G401.6 (cell line): ENCODE measurements at regions not wholly inside any gene's neighbourhood (a gene's known extent, or its start where the extent isn't known, plus 50 kb on each side); places are given as distances from the start of the nearest gene placed in this dataset.

ENCODE experiments used
- FAIRE-seq: peaks from 2 replicates; lab custom pipeline; 2012; peaks lifted over from hg19 to GRCh38; lab: Jason Lieb, UNC

DNA sequence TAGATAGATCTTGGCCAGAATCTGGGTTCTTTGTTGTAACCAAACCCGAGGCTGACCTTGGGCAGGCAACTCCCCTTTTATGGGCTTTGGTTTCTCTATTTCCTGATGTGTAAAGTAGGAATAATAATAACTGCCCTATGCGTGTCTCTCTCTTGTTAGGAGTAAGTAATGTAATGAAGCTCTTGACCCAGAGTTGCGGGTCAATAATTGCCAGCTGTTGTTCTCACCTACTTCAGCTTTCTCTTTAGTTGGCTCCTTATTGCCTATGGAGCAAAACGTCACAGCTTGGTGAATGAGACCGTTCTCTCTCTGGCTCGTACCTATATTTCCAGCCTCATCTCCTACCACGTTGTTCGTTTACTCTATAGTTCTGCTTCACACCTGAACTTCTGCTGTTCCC, 56.6 kb upstream of the KIRREL3 start:
- no peak for FAIRE-seq

DNA sequence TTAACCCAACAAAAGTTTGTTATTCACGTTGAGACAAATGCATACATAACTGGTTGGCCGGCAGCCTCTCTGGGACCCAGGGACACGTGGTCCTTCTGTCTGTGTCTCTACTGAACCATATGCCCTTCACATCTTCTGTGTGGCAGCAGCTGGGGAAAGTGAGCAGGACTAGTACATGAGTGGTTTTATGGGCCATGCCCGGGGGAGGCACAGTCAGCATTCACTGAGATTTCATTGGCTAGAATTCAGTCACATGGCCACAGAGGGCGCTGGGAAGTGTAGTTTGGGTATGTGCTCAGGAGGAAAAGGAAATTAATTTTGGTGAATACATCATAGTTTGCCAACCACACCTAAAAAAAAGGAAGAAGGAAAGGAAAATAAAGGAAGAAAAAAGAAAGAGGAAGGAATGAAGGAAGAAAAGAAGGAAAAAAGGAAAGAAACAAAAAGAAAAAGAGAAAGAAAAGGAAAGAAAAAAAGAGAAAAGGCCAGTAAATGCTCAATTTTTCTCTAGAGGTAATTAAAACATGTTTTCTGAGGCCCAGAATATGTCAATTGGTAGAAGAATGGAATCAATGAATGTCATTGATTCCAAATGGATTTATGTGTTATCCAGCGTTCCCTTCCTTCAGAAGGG, 55.9 kb upstream of the KIRREL3 start:
- no peak for FAIRE-seq

GRCh38 chr11:127055236-127055635, 54.7 kb upstream of the KIRREL3 start:
- no peak for FAIRE-seq

- no peak for FAIRE-seq
Measured at GRCh38 chr11:127054153-127054552, 53.6 kb upstream of the KIRREL3 start.

- no peak for FAIRE-seq
Measured at GRCh38 chr11:127052404-127052803, 51.8 kb upstream of the KIRREL3 start.
